ENCODE measurements at regions not wholly inside any gene's neighbourhood (a gene's known extent, or its start where the extent isn't known, plus 50 kb on each side); places are given as distances from the start of the nearest gene placed in this dataset.

GRCh38 chr2:129059476-129059875 lies 740.8 kb upstream of the HS6ST1 start:
- DNase-seq, result no peak

- peak; percentile 21 for DNase-seq
Observed at GRCh38 chr2:129061069-129061768, 742.6 kb upstream of the HS6ST1 start.

- DNase-seq, result no peak
Observed at GRCh38 chr2:129061769-129062121, 743.1 kb upstream of the HS6ST1 start.

- DNase-seq, result no peak
Observed at GRCh38 chr2:129062146-129062912, 743.7 kb upstream of the HS6ST1 start.

- no peak for DNase-seq
Observed at GRCh38 chr2:129067070-129067469, 748.4 kb upstream of the HS6ST1 start.

GRCh38 chr2:129067953-129068352 lies 749.3 kb upstream of the HS6ST1 start:
- DNase-seq, result no peak

GRCh38 chr2:129068543-129068942 lies 749.9 kb upstream of the HS6ST1 start:
- no peak for DNase-seq

GRCh38 chr2:129069875-129070594 lies 751.4 kb upstream of the HS6ST1 start:
- no peak for DNase-seq

- DNase-seq, result no peak
Observed at GRCh38 chr2:129070663-129071062, 752.0 kb upstream of the HS6ST1 start.

GRCh38 chr2:129071531-129071930 lies 752.9 kb upstream of the HS6ST1 start:
- DNase-seq, result no peak

GRCh38 chr2:129074298-129074920 lies 755.7 kb upstream of the HS6ST1 start:
- DNase-seq, result no peak

GRCh38 chr2:129078548-129078947 lies 759.9 kb upstream of the HS6ST1 start:
- no peak for DNase-seq

- DNase-seq, result no peak
Observed at GRCh38 chr2:129080715-129081476, 762.2 kb upstream of the HS6ST1 start.

- no peak for DNase-seq
Observed at GRCh38 chr2:129085386-129085785, 766.7 kb upstream of the HS6ST1 start.

- no peak for DNase-seq
Observed at GRCh38 chr2:129087133-129087813, 768.6 kb upstream of the HS6ST1 start.

- DNase-seq, result no peak
Observed at GRCh38 chr2:129091620-129092019, 773.0 kb upstream of the HS6ST1 start.

GRCh38 chr2:129092956-129093355 lies 774.3 kb upstream of the HS6ST1 start:
- no peak for DNase-seq

- no peak for DNase-seq
Observed at GRCh38 chr2:129101186-129101585, 782.5 kb upstream of the HS6ST1 start.

- no peak for DNase-seq
Observed at GRCh38 chr2:129103936-129104878, 785.5 kb upstream of the HS6ST1 start.

- DNase-seq, result no peak
Observed at GRCh38 chr2:129112181-129112580, 793.5 kb upstream of the HS6ST1 start.

- no peak for DNase-seq
Observed at GRCh38 chr2:129113776-129114175, 795.1 kb upstream of the HS6ST1 start.
